Endodermal cell (in vitro differentiated cells): ENCODE measurements at regions not wholly inside any gene's neighbourhood (a gene's known extent, or its start where the extent isn't known, plus 50 kb on each side); places are given as distances from the start of the nearest gene placed in this dataset.
"Not testable (repeated sequence)": the region's sequence is repeated elsewhere in the genome, so short reads cannot be mapped to it uniquely, and the experiment has no call there.

Source experiments
- DNase-seq: peaks from one replicate; pipeline ENCODE4 v3.0.0-alpha.2; 2017
- H3K27ac ChIP-seq: 2 replicates; pipeline ENCODE4 v1.5.1; 2013; ENCODE audit warnings: mild to moderate bottlenecking, low read depth, low read length, moderate library complexity
- H3K27me3 ChIP-seq: 2 replicates; pipeline ENCODE4 v1.6.1; 2013; ENCODE audit warnings: mild to moderate bottlenecking, low read length, moderate library complexity; ENCODE audit not compliant: insufficient read depth, control insufficient read depth, poor library complexity, severe bottlenecking
- H3K36me3 ChIP-seq: 2 replicates; pipeline ENCODE4 v1.7.0; 2013; ENCODE audit warnings: mild to moderate bottlenecking, low read length, moderate library complexity; ENCODE audit not compliant: control insufficient read depth, insufficient read depth
- H3K4me1 ChIP-seq: one replicate; pipeline ENCODE4 v1.7.0; 2013; ENCODE audit warnings: low read length; ENCODE audit not compliant: control insufficient read depth, insufficient read depth
- H3K4me3 ChIP-seq: 2 replicates; pipeline ENCODE4 v1.5.1; 2013; ENCODE audit warnings: mild to moderate bottlenecking, low read length, moderate library complexity
- H3K9ac ChIP-seq: 2 replicates; pipeline ENCODE4 v1.6.1; 2013; ENCODE audit warnings: mild to moderate bottlenecking, low read length, moderate library complexity; ENCODE audit not compliant: poor library complexity, severe bottlenecking; ENCODE audit errors: extremely low read depth
- H3K9me3 ChIP-seq: 2 replicates; pipeline ENCODE4 v1.6.1; 2013; ENCODE audit warnings: mild to moderate bottlenecking, low read length, moderate library complexity; ENCODE audit not compliant: control insufficient read depth
- H3K27ac Mint-ChIP-seq: 2 replicates; pipeline ENCODE4 v1.8.0; 2020; ENCODE audit warnings: mixed read lengths
- H3K27me3 Mint-ChIP-seq: 2 replicates; pipeline ENCODE4 v1.8.0; 2021; ENCODE audit warnings: mild to moderate bottlenecking, mixed read lengths; ENCODE audit not compliant: insufficient read depth
- H3K36me3 Mint-ChIP-seq: 2 replicates; pipeline ENCODE4 v1.8.0; 2020; ENCODE audit warnings: low read depth, mixed read lengths
- H3K4me1 Mint-ChIP-seq: 2 replicates; pipeline ENCODE4 v1.8.0; 2020; ENCODE audit warnings: mixed read lengths
- H3K4me3 Mint-ChIP-seq: 2 replicates; pipeline ENCODE4 v1.8.0; 2020; ENCODE audit warnings: mild to moderate bottlenecking, moderate library complexity, mixed read lengths
- H3K9me3 Mint-ChIP-seq: 2 replicates; pipeline ENCODE4 v1.8.0; 2020; ENCODE audit warnings: mild to moderate bottlenecking, mixed read lengths
- CTCF ChIP-seq: fragments of 200-600 bp; sonication (generic); conservative IDR thresholded peaks from 2 replicates; pipeline ENCODE4 v1.5.0; 2021; ENCODE audit warnings: antibody characterized with exemption, mild to moderate bottlenecking
- WGBS, 2 experiments: methylation state at CpG; one replicate each; pipeline versions ENCODE4 v1.1.5 to v1.1.7; 2013; ENCODE audit warnings: missing lambda C conversion rate in 2 of 2, mixed read lengths in 1 of 2; ENCODE audit not compliant: insufficient coverage in 1 of 2, insufficient read length in 1 of 2; 5-methylcytosine and 5-hydroxymethylcytosine counted together

DNA sequence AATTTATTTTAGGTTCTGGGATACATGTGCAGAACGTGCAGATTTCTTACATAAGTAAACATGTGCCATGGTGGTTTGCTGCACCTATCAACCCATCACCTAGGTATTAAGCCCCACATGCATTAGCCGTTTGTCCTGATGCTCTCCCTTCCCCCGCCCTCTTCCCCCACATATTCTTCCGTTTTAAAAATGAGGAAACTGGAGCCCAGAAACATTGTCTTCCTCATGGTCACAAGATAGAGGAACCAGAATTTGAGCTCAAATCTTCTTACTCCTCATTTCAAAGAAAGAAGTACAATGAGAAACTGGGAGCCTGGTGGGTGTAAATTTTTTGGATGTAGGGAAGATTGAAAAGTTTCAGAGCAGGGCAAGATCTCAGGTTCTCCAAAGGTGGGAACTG lies 56.1 kb upstream of the USP3 start:
- Mint-ChIP-seq H3K36me3 (no peaks in the 10 kb centered on the region), H3K9me3 (no peaks in the 10 kb centered on the region), H3K27ac (no peak overlapping the region), H3K4me1 (peaks cover 43% of the 10 kb centered on the region), H3K27me3 (no peaks in the 10 kb centered on the region), H3K4me3 (no peak overlapping the region)
- Histone ChIP-seq H3K4me3 (no peak overlapping the region), H3K9ac (no peak overlapping the region), H3K36me3 (no peaks in the 10 kb centered on the region), H3K9me3 (no peaks in the 10 kb centered on the region), H3K27me3 (no peaks in the 10 kb centered on the region), H3K27ac (no peak overlapping the region), H3K4me1 (peaks cover 16% of the 10 kb centered on the region)
- 95 to 96% methylated on average over 4 of the region's 4 CpGs for WGBS, 2 experiments
- no peak for TF ChIP-seq CTCF
- DNase-seq = no peak

- H3K27me3 ChIP-seq, H3K36me3 Mint-ChIP-seq, H3K27ac ChIP-seq, H3K9me3 Mint-ChIP-seq, H3K4me3 Mint-ChIP-seq, H3K4me3 ChIP-seq, DNase-seq, H3K9me3 ChIP-seq, H3K9ac ChIP-seq, H3K36me3 ChIP-seq, H3K27me3 Mint-ChIP-seq: not testable (repeated sequence)
- peaks cover 16% of the 10 kb centered on the region for H3K4me1 ChIP-seq
- Mint-ChIP-seq H3K4me1 (peaks cover 40% of the 10 kb centered on the region), H3K27ac (peak overlapping the region; percentile 47)
- 97 to 100% methylated on average over 7 to 9 of the region's 11 CpGs for WGBS, 2 experiments
Observed at GRCh38 chr15:63448872-63449555, 55.4 kb upstream of the USP3 start.

GRCh38 chr15:63449731-63450130 lies 54.7 kb upstream of the USP3 start:
- peak overlapping the region; percentile 47 for H3K27ac Mint-ChIP-seq
- H3K27me3 Mint-ChIP-seq = no peaks in the 10 kb centered on the region
- no peaks in the 10 kb centered on the region for H3K9me3 Mint-ChIP-seq
- peaks cover 37% of the 10 kb centered on the region for H3K4me1 Mint-ChIP-seq
- peak overlapping the region; percentile 28 for H3K4me3 Mint-ChIP-seq
- Histone ChIP-seq H3K9ac (no peak overlapping the region), H3K4me3 (no peak overlapping the region), H3K27me3 (no peaks in the 10 kb centered on the region), H3K9me3 (no peaks in the 10 kb centered on the region), H3K36me3 (no peaks in the 10 kb centered on the region), H3K4me1 (peaks cover 16% of the 10 kb centered on the region), H3K27ac (no peak overlapping the region)
- no peak for TF ChIP-seq CTCF
- no peaks in the 10 kb centered on the region for H3K36me3 Mint-ChIP-seq
- 47% methylated on average over 3 of the region's 3 CpGs; no CpG with 5 or more reads in 1 of the 2 experiments for WGBS, 2 experiments
- DNase-seq = peak; percentile 86

GRCh38 chr15:63450884-63451225 lies 53.5 kb upstream of the USP3 start:
- Histone ChIP-seq H3K9me3 (no peaks in the 10 kb centered on the region), H3K27ac (no peak overlapping the region), H3K36me3 (no peaks in the 10 kb centered on the region), H3K27me3 (no peaks in the 10 kb centered on the region), H3K4me1 (peaks cover 16% of the 10 kb centered on the region), H3K4me3 (no peak overlapping the region), H3K9ac (no peak overlapping the region)
- peaks cover 37% of the 10 kb centered on the region for H3K4me1 Mint-ChIP-seq
- no peak overlapping the region for H3K4me3 Mint-ChIP-seq
- H3K27me3 Mint-ChIP-seq = no peaks in the 10 kb centered on the region
- H3K36me3 Mint-ChIP-seq = no peaks in the 10 kb centered on the region
- 88% methylated on average over 9 of the region's 9 CpGs for WGBS, 2 experiments
- no peak for TF ChIP-seq CTCF
- no peaks in the 10 kb centered on the region for H3K9me3 Mint-ChIP-seq
- DNase-seq = no peak
- H3K27ac Mint-ChIP-seq = no peak overlapping the region
